ENCODE measurements at regions not wholly inside any gene's neighbourhood (a gene's known extent, or its start where the extent isn't known, plus 50 kb on each side); places are given as distances from the start of the nearest gene placed in this dataset.

DNA sequence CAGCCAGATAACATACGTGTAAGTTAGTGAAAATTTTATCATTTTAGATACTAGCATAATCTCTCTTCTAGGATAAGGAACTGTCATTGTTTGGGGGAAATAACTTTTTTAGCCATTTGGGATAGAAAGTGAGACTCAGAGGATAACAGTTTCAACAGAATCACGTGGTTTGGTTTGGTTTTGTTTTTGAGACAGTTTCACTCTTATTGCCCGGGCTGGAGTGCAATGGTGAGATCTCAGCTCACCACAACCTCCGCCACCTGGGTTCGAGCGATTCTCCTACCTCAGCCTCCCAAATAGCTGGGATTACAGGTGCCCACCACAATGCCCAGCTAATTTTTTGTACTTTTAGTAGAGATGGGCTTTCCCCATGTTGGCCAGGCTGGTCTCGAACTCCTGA, 323.2 kb upstream of the MEIS1 start:
- H3K4me3 ChIP-seq (replicated peaks; ENCODE audit: insufficient read depth, low read length): no peak overlapping the region
- DNase-seq (ENCODE audit: low read depth in 1 of 2, low spot score in 1 of 2): no peak
- H3K27me3 ChIP-seq (ENCODE audit: insufficient read depth, poor library complexity, severe bottlenecking): no peaks in the 10 kb centered on the region
- TF ChIP-seq SPI1 (IDR thresholded peaks at IDR 0.05; ENCODE audit: borderline replicate concordance, low read depth) (no peak), GABPA (IDR thresholded peaks at IDR 0.05; ENCODE audit: low read depth) (no peak), POLR2AphosphoS5 (IDR thresholded peaks at IDR 0.05; ENCODE audit: low read depth) (no peak)
- TF ChIP-seq, protein P1, sequence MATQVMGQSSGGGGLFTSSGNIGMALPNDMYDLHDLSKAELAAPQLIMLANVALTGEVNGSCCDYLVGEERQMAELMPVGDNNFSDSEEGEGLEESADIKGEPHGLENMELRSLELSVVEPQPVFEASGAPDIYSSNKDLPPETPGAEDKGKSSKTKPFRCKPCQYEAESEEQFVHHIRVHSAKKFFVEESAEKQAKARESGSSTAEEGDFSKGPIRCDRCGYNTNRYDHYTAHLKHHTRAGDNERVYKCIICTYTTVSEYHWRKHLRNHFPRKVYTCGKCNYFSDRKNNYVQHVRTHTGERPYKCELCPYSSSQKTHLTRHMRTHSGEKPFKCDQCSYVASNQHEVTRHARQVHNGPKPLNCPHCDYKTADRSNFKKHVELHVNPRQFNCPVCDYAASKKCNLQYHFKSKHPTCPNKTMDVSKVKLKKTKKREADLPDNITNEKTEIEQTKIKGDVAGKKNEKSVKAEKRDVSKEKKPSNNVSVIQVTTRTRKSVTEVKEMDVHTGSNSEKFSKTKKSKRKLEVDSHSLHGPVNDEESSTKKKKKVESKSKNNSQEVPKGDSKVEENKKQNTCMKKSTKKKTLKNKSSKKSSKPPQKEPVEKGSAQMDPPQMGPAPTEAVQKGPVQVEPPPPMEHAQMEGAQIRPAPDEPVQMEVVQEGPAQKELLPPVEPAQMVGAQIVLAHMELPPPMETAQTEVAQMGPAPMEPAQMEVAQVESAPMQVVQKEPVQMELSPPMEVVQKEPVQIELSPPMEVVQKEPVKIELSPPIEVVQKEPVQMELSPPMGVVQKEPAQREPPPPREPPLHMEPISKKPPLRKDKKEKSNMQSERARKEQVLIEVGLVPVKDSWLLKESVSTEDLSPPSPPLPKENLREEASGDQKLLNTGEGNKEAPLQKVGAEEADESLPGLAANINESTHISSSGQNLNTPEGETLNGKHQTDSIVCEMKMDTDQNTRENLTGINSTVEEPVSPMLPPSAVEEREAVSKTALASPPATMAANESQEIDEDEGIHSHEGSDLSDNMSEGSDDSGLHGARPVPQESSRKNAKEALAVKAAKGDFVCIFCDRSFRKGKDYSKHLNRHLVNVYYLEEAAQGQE (IDR thresholded peaks at IDR 0.05; ENCODE audit: insufficient replicate concordance, low read depth): no peak
- TF ChIP-seq, protein P2, sequence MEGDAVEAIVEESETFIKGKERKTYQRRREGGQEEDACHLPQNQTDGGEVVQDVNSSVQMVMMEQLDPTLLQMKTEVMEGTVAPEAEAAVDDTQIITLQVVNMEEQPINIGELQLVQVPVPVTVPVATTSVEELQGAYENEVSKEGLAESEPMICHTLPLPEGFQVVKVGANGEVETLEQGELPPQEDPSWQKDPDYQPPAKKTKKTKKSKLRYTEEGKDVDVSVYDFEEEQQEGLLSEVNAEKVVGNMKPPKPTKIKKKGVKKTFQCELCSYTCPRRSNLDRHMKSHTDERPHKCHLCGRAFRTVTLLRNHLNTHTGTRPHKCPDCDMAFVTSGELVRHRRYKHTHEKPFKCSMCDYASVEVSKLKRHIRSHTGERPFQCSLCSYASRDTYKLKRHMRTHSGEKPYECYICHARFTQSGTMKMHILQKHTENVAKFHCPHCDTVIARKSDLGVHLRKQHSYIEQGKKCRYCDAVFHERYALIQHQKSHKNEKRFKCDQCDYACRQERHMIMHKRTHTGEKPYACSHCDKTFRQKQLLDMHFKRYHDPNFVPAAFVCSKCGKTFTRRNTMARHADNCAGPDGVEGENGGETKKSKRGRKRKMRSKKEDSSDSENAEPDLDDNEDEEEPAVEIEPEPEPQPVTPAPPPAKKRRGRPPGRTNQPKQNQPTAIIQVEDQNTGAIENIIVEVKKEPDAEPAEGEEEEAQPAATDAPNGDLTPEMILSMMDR (IDR thresholded peaks at IDR 0.05; ENCODE audit: insufficient read depth, low read length): no peak
- H3K27ac ChIP-seq (replicated peaks): no peak overlapping the region

DNA sequence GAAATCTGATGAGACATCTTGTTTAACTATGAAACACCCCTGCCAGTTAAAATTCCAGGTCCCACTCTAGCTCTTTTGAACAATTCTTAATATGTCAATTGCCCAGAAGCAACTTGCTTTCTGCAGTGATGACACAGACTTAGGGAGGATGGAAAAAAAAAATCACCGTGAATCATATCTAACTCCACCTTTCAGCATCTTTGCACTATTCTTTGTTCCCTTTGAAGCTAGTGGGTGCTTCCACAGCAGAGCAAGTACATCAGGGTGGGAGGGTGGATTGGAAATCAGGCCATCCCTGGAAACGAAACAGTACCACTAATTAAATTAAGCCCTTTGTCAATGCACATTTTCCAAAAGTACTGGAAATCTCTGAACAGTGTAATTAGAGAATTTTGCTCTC, 324.3 kb upstream of the MEIS1 start:
- no peak for DNase-seq (ENCODE audit: low read depth in 1 of 2, low spot score in 1 of 2)
- no peak overlapping the region for H3K27ac ChIP-seq (replicated peaks)
- no peak for TF ChIP-seq GABPA (IDR thresholded peaks at IDR 0.05; ENCODE audit: low read depth)
- no peak for TF ChIP-seq POLR2AphosphoS5 (IDR thresholded peaks at IDR 0.05; ENCODE audit: low read depth)
- TF ChIP-seq, protein P2 (IDR thresholded peaks at IDR 0.05; ENCODE audit: insufficient read depth, low read length): no peak
- TF ChIP-seq, protein P1 (IDR thresholded peaks at IDR 0.05; ENCODE audit: insufficient replicate concordance, low read depth): no peak
- H3K4me3 ChIP-seq (replicated peaks; ENCODE audit: insufficient read depth, low read length): no peak overlapping the region
- no peaks in the 10 kb centered on the region for H3K27me3 ChIP-seq (ENCODE audit: insufficient read depth, poor library complexity, severe bottlenecking)

DNA sequence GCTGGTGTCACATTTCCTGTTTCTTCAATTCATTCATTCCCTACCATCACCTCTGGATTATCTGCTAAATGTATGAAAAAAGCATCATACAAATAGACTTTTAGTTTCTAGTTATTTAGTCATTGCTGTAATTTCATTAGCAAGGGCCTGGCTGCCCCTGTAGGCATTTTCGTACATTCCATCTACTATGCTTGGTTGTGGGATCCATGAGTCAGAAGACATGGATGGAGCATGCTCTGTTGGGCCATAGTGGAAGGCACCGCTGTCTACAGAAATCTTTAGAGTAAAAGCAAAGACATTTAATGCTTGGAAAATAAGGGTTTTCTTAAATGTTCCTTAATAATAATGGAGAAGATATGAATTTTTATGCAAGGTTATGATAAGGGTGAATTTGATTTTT, 324.8 kb upstream of the MEIS1 start:
- DNase-seq (ENCODE audit: low read depth in 1 of 2, low spot score in 1 of 2): no peak
- no peaks in the 10 kb centered on the region for H3K27me3 ChIP-seq (ENCODE audit: insufficient read depth, poor library complexity, severe bottlenecking)
- TF ChIP-seq POLR2AphosphoS5 (IDR thresholded peaks at IDR 0.05; ENCODE audit: low read depth) (no peak), GABPA (IDR thresholded peaks at IDR 0.05; ENCODE audit: low read depth) (no peak), SPI1 (IDR thresholded peaks at IDR 0.05; ENCODE audit: borderline replicate concordance, low read depth) (no peak)
- TF ChIP-seq, protein P1 (IDR thresholded peaks at IDR 0.05; ENCODE audit: insufficient replicate concordance, low read depth): no peak
- TF ChIP-seq, protein P2 (IDR thresholded peaks at IDR 0.05; ENCODE audit: insufficient read depth, low read length): no peak

More for the DNA sequence above, 324.8 kb upstream of the MEIS1 start:
- Histone ChIP-seq H3K4me3 (replicated peaks; ENCODE audit: insufficient read depth, low read length) (no peak overlapping the region), H3K27ac (replicated peaks) (no peak overlapping the region)

All from HL-60 (cell line).